Kidney epithelial cell (primary cell): ENCODE measurements at regions not wholly inside any gene's neighbourhood (a gene's known extent, or its start where the extent isn't known, plus 50 kb on each side); places are given as distances from the start of the nearest gene placed in this dataset.
A peak's percentile ranks its signal among the peaks of the same experiment; 100 is the strongest.

Source experiments
- DNase-seq: peaks from one replicate; pipeline ENCODE4 v3.0.0-alpha.2; 2010; ENCODE audit warnings: low read depth
- H3K27me3 ChIP-seq: 2 replicates; pipeline ENCODE4 v1.6.0; 2011; ENCODE audit warnings: low read length; ENCODE audit not compliant: control insufficient read depth, insufficient read depth
- H3K36me3 ChIP-seq: 2 replicates; pipeline ENCODE4 v1.5.1; 2011; ENCODE audit warnings: low read length; ENCODE audit not compliant: control insufficient read depth, insufficient read depth
- H3K4me3 ChIP-seq: 2 replicates; pipeline ENCODE4 v1.5.1; 2011; ENCODE audit warnings: low read depth, mild to moderate bottlenecking, control low read depth, low read length
- CTCF ChIP-seq: IDR thresholded peaks from 2 replicates; pipeline ENCODE4 v1.5.1; 2011; ENCODE audit warnings: mild to moderate bottlenecking, moderate library complexity, low read length, control low read depth, inconsistent platforms; ENCODE audit not compliant: insufficient read depth, poor library complexity, severe bottlenecking

DNA sequence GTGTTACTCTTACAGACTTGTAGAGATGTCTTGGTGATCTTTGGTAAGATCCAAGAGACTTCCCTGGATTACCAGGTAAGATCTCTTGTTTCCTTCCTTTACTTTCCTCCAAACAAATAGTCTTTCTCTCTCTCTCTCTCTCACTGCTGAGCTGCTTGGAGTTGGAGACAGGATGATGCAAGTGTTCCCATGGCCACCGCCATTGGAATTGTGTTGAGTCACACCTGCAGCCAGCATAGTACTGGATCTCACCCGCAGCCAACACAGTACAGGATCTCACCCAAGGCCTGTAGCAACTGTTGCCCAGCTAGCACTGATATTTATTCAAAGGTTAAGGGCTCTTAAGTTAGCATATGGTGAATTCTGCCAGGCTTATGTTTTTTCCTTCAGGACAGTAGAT lies 1080.9 kb downstream of the FAT4 start:
- DNase-seq, result no peak

DNA sequence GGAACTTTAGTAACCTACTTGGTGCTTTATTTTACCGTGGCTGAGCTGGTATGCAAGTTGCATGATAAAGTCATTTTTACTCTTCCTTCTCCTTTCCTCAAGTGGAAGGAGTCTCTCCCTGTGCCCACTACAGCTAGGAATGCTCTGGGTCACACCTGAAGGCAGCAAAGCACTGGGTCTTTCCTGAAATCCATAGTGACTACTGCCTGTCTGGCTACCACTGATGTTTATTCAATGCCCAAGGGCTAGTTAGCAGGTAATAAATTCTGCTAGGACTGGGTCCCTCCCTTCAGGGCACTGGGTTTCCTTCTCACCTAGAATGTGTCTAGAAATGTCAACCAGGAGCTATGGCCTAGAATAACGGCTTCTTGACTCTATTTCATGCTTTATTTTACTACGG lies 1081.4 kb downstream of the FAT4 start:
- no peaks in the 10 kb centered on the region for H3K36me3 ChIP-seq
- TF ChIP-seq CTCF, result no peak
- DNase-seq, result no peak
- H3K4me3 ChIP-seq, result no peak overlapping the region
- no peaks in the 10 kb centered on the region for H3K27me3 ChIP-seq

More for the DNA sequence above, 1080.9 kb downstream of the FAT4 start:
- Histone ChIP-seq H3K4me3 (no peak overlapping the region), H3K36me3 (no peaks in the 10 kb centered on the region), H3K27me3 (no peaks in the 10 kb centered on the region)
- TF ChIP-seq CTCF, result no peak

DNA sequence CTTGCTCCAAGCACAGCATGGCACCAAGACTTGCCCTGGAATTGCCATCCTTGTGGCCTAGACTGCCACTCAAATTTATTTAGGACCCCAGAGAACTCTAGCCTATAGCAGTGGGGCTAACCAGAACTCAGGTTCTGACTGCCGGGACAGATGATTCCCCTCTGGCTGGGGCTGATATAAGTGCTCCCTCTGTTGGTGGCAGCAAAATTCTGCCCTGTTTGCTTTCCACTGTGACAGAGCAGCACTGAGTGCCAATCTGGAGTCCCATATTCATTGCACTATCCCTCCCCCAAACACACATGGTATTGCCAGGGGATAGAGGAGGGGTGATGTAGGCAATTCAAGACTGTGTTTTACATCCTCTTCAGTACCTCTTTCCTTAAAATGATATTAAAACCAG lies 1081.9 kb downstream of the FAT4 start:
- no peak for TF ChIP-seq CTCF
- Histone ChIP-seq H3K36me3 (no peaks in the 10 kb centered on the region), H3K4me3 (no peak overlapping the region), H3K27me3 (no peaks in the 10 kb centered on the region)
- DNase-seq, result no peak

GRCh38 chr4:126404549-126404948 lies 1089.8 kb downstream of the FAT4 start:
- no peak for DNase-seq
- Histone ChIP-seq H3K27me3 (no peaks in the 10 kb centered on the region), H3K4me3 (no peak overlapping the region), H3K36me3 (no peaks in the 10 kb centered on the region)
- TF ChIP-seq CTCF, result no peak

DNA sequence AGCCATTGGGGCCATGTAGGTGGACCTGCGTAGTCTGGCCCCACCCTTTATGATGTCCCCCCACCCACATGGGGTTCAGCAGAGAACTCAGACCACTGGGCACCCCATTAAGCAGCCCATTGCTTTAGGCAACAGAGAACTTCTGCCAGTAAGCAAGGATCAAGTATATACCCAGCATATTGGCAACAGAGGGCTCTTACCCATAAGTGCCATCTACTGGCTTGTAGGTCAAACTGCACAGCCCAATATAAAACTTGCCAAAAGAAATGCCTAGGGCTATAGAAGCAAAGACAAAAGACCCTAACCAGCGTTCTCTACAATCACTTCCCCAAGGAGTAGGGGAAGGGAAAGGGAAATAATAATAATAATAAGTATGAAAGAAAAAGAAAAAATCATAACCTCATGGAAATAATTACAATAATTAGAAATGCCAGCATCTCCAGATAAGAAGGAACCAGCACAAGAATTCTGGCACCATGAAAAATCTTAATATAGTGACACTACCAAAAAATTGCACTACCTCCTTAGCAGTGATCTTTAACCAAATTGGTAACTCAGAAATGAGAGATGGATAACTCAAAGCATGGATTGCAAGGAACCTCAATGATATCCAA lies 1090.7 kb downstream of the FAT4 start:
- no peak for DNase-seq
- Histone ChIP-seq H3K36me3 (no peaks in the 10 kb centered on the region), H3K4me3 (no peak overlapping the region), H3K27me3 (no peaks in the 10 kb centered on the region)
- peak; percentile 54 for TF ChIP-seq CTCF

DNA sequence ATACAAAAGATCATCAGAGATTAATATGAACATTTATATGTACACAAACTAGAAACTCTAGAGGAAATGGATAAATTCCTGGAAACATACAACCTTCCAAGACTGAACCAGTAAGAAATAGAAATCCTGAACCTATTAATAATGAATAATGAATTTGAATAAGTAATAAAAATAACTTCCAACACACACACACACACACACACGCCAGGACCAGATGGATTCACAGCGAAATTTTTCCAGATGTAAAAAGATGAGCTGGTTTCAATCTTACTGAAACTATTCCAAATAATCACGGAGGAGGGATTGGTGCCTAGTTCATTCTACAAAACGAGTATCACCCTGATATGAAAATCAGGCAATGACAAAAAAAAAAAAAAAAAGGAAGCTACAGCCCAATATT lies 1095.0 kb downstream of the FAT4 start:
- TF ChIP-seq CTCF, result no peak
- no peak for DNase-seq
- Histone ChIP-seq H3K27me3 (no peaks in the 10 kb centered on the region), H3K36me3 (no peaks in the 10 kb centered on the region), H3K4me3 (no peak overlapping the region)
